PC-3 (cell line): ENCODE measurements at regions not wholly inside any gene's neighbourhood (a gene's known extent, or its start where the extent isn't known, plus 50 kb on each side); places are given as distances from the start of the nearest gene placed in this dataset.

Source experiments
- ATAC-seq: fragments of 200-7000 bp; cut with Tn5 transposase; 2 replicates; pipeline ENCODE4 v1.9.1; 2020; ENCODE audit warnings: mild to moderate bottlenecking, moderate library complexity
- BruUV-seq: library from RNA; stranded (reverse); fragments of 400-500 nt; replicated peaks from 2 replicates; lab custom pipeline; 2021; lab: Mats Ljungman, UMichigan
- CTCF ChIA-PET: fragments of 300-600 bp; sonication (Branson Sonifier 250); formaldehyde crosslinking; loops from one replicate; lab custom pipeline; 2022; ENCODE audit warnings: antibody characterized with exemption; lab: Charles Lee
- POLR2A ChIA-PET: fragments of 300-600 bp; sonication (Branson Sonifier 250); formaldehyde crosslinking; loops from one replicate; lab custom pipeline; 2022; ENCODE audit warnings: antibody characterized with exemption; ENCODE audit not compliant: unreplicated experiment; lab: Charles Lee
- DNase-seq: peaks from one replicate; pipeline ENCODE4 v3.0.0-alpha.2; 2015
- H2AFZ ChIP-seq: fragments of 300-600 bp; sonication (generic); 2 replicates; pipeline ENCODE4 v1.6.0; 2016; ENCODE audit warnings: antibody characterized with exemption, low read length
- H3F3A ChIP-seq: fragments of 300-600 bp; sonication (generic); one replicate; pipeline ENCODE4 v1.6.0; 2017; ENCODE audit warnings: antibody characterized with exemption, low read length, control low read depth, mild to moderate bottlenecking; ENCODE audit not compliant: unreplicated experiment
- H3K27ac ChIP-seq: fragments of 300-600 bp; sonication (generic); 2 replicates; pipeline ENCODE4 v1.5.1; 2016; ENCODE audit warnings: mild to moderate bottlenecking, low read length
- H3K27me3 ChIP-seq: fragments of 300-600 bp; sonication (generic); 2 replicates; pipeline ENCODE4 v1.6.1; 2016; ENCODE audit warnings: low read length, mixed read lengths
- H3K36me3 ChIP-seq: fragments of 300-600 bp; sonication (generic); 2 replicates; pipeline ENCODE4 v1.6.1; 2016; ENCODE audit warnings: low read depth, mixed run types, low read length, mixed read lengths
- H3K4me1 ChIP-seq: fragments of 300-600 bp; sonication (generic); 2 replicates; pipeline ENCODE4 v1.5.1; 2016; ENCODE audit warnings: low read length; ENCODE audit not compliant: insufficient read depth
- H3K4me2 ChIP-seq: fragments of 300-600 bp; sonication (generic); 2 replicates; pipeline ENCODE4 v1.6.0; 2016; ENCODE audit warnings: low read length
- H3K4me3 ChIP-seq: fragments of 300-600 bp; sonication (generic); 2 replicates; pipeline ENCODE4 v1.5.1; 2016; ENCODE audit warnings: mild to moderate bottlenecking, low read length, mixed read lengths
- H3K79me2 ChIP-seq: fragments of 300-600 bp; sonication (generic); 2 replicates; pipeline ENCODE4 v1.6.1; 2017; ENCODE audit warnings: low read length, mixed read lengths
- H3K9ac ChIP-seq: fragments of 300-600 bp; sonication (generic); 2 replicates; pipeline ENCODE4 v1.6.0; 2016; ENCODE audit warnings: mild to moderate bottlenecking, low read length
- H3K9me2 ChIP-seq: fragments of 300-600 bp; sonication (generic); replicated peaks from 2 replicates; pipeline ENCODE4 v1.6.1; 2016; ENCODE audit warnings: mixed run types, low read length, mixed read lengths
- H3K9me3 ChIP-seq: fragments of 300-600 bp; sonication (generic); 2 replicates; pipeline ENCODE4 v1.6.1; 2016; ENCODE audit warnings: low read length, mixed read lengths
- H4K20me1 ChIP-seq: fragments of 300-600 bp; sonication (generic); 2 replicates; pipeline ENCODE4 v1.6.1; 2016; ENCODE audit warnings: low read length, mixed read lengths
- EZH2 ChIP-seq: fragments of 300-600 bp; sonication (generic); IDR thresholded peaks from one replicate; pipeline ENCODE4 v1.6.1; 2017; ENCODE audit warnings: antibody characterized with exemption, mild to moderate bottlenecking, low read length; ENCODE audit not compliant: unreplicated experiment
- EZH2phosphoT487 ChIP-seq: fragments of 300-600 bp; sonication (generic); IDR thresholded peaks from 2 replicates; pipeline ENCODE4 v1.6.1; 2018; ENCODE audit warnings: mild to moderate bottlenecking, antibody characterized with exemption, low read length, borderline replicate concordance
- intact Hi-C: fragments of 100-400 bp; cut with micrococcal nuclease; formaldehyde crosslinking; loops from 2 replicates; pipeline ENCODE4 v1.9.0; 2023
- TF ChIP-seq, protein P1 (sequence below): fragments of 300-600 bp; sonication (generic); conservative IDR thresholded peaks from 2 replicates; pipeline ENCODE4 v1.5.1; 2017; ENCODE audit warnings: antibody characterized with exemption, low read depth, mild to moderate bottlenecking, low read length

DNA sequence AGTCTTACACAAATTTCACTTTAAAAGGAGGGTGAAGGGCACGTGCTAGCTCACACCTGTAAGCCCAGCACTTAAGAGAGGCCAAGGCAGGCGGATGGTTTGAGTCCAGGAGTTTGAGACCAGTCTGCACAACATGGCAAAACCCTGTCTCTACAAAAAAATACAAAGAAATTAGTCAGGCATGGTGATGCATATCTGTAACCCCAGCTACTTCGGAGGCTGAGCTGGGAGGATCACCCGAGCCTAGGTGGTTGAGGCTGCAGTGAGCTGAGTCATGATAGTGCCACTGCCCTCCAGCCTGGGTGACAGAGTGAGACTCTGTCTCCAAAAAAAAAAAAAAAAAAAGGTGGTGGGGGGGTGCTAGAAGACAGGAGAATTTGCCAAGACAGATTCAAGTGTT is 237.3 kb upstream of the KLF14 start:
- ATAC-seq, result peak; percentile 38
- intact Hi-C loops, result no loop called here

GRCh38 chr7:130972201-130972600 is 238.2 kb upstream of the KLF14 start:
- no peaks in the 10 kb centered on the region for H3K9me2 ChIP-seq
- H2AFZ ChIP-seq, result no peak overlapping the region
- no peaks in the 10 kb centered on the region for H3K27me3 ChIP-seq
- DNase-seq (no peak), ATAC-seq (no peak)
- no peaks in the 10 kb centered on the region for H3K9me3 ChIP-seq
- H3K4me3 ChIP-seq, result no peak overlapping the region
- no TSS peak for BruUV-seq
- H3K4me2 ChIP-seq, result no peak overlapping the region
- TF ChIP-seq EZH2 (no peak), EZH2phosphoT487 (no peak)
- TF ChIP-seq, protein P1, sequence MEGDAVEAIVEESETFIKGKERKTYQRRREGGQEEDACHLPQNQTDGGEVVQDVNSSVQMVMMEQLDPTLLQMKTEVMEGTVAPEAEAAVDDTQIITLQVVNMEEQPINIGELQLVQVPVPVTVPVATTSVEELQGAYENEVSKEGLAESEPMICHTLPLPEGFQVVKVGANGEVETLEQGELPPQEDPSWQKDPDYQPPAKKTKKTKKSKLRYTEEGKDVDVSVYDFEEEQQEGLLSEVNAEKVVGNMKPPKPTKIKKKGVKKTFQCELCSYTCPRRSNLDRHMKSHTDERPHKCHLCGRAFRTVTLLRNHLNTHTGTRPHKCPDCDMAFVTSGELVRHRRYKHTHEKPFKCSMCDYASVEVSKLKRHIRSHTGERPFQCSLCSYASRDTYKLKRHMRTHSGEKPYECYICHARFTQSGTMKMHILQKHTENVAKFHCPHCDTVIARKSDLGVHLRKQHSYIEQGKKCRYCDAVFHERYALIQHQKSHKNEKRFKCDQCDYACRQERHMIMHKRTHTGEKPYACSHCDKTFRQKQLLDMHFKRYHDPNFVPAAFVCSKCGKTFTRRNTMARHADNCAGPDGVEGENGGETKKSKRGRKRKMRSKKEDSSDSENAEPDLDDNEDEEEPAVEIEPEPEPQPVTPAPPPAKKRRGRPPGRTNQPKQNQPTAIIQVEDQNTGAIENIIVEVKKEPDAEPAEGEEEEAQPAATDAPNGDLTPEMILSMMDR, result no peak
- H4K20me1 ChIP-seq, result no peaks in the 10 kb centered on the region
- ChIA-PET CTCF (no interaction called here), POLR2A (no interaction called here)
- no peak overlapping the region for H3K9ac ChIP-seq
- H3F3A ChIP-seq, result no peaks in the 10 kb centered on the region
- peaks cover 4% of the 10 kb centered on the region; the same call in 1 of the 2 replicates for H3K4me1 ChIP-seq
- peaks cover 17% of the 10 kb centered on the region for H3K36me3 ChIP-seq
- H3K27ac ChIP-seq, result no peak overlapping the region
- H3K79me2 ChIP-seq, result no peaks in the 10 kb centered on the region
- intact Hi-C loops, result no loop called here

More for the DNA sequence above, 237.3 kb upstream of the KLF14 start:
- Histone ChIP-seq H3K27ac (no peak overlapping the region), H3K9me3 (no peaks in the 10 kb centered on the region), H2AFZ (no peak overlapping the region), H3K9me2 (no peaks in the 10 kb centered on the region), H3K4me3 (no peak overlapping the region), H3K9ac (no peak overlapping the region), H3K27me3 (no peaks in the 10 kb centered on the region), H4K20me1 (no peaks in the 10 kb centered on the region), H3K4me1 (peaks cover 4% of the 10 kb centered on the region; the same call in 1 of the 2 replicates), H3F3A (no peaks in the 10 kb centered on the region), H3K36me3 (peaks cover 17% of the 10 kb centered on the region), H3K4me2 (no peak overlapping the region), H3K79me2 (no peaks in the 10 kb centered on the region)
- CTCF ChIA-PET, result no interaction called here
- DNase-seq, result no peak
- TF ChIP-seq EZH2 (no peak), EZH2phosphoT487 (no peak)
- TF ChIP-seq, protein P1, result no peak
- BruUV-seq, result no TSS peak
- POLR2A ChIA-PET, result no interaction called here

GRCh38 chr7:130973637-130974036 is 239.6 kb upstream of the KLF14 start:
- POLR2A ChIA-PET, result no interaction called here
- intact Hi-C loops, result no loop called here
- ATAC-seq, result no peak

More at GRCh38 chr7:130973637-130974036, 239.6 kb upstream of the KLF14 start:
- CTCF ChIA-PET, result no interaction called here
- Histone ChIP-seq H3K4me3 (no peak overlapping the region), H3K36me3 (peaks cover 17% of the 10 kb centered on the region), H3K9me2 (no peaks in the 10 kb centered on the region), H2AFZ (no peak overlapping the region), H4K20me1 (no peaks in the 10 kb centered on the region), H3K27me3 (no peaks in the 10 kb centered on the region), H3K9ac (no peak overlapping the region), H3K9me3 (no peaks in the 10 kb centered on the region), H3F3A (no peaks in the 10 kb centered on the region), H3K79me2 (no peaks in the 10 kb centered on the region), H3K4me2 (no peak overlapping the region), H3K4me1 (peaks cover 4% of the 10 kb centered on the region; the same call in 1 of the 2 replicates), H3K27ac (no peak overlapping the region)
- no TSS peak for BruUV-seq
- TF ChIP-seq EZH2, result no peak
- TF ChIP-seq, protein P1, result no peak
- TF ChIP-seq EZH2phosphoT487, result no peak
- DNase-seq, result no peak
